Epithelial cell of esophagus (primary cell): ENCODE measurements at regions not wholly inside any gene's neighbourhood (a gene's known extent, or its start where the extent isn't known, plus 50 kb on each side); places are given as distances from the start of the nearest gene placed in this dataset.

Experiments
- DNase-seq: peaks from one replicate; pipeline ENCODE4 v3.0.0; 2010; ENCODE audit warnings: low read depth
- H3K4me3 ChIP-seq: 2 replicates; pipeline ENCODE4 v1.5.1; 2011; ENCODE audit warnings: mild to moderate bottlenecking, low read length, control low read depth
- TF ChIP-seq, protein P1 (sequence below): IDR thresholded peaks from 2 replicates; pipeline ENCODE4 v1.5.1; 2011; ENCODE audit warnings: low read depth, mild to moderate bottlenecking, low read length, control low read depth, inconsistent platforms; ENCODE audit not compliant: insufficient read depth; ENCODE audit errors: missing control alignments

DNA sequence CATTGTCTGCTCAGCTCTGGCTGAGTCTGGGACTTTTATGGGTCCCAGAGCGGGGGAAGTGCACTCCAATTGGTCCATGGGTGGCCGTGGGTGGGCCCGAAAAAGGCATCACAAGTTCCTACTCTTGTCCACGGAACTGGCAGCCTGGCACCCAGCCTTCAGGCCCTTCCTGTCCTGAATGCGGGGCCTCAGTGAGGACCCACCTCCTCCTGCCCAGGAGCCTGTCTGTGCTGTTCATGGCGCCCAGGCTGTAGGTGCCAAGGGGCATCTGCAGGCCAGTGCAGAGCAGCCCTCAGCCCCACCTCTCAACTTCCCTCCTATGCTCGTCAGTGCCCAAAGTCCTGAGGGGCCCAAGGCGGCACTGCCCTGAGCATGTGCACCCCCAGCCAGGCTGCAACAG lies 411.7 kb upstream of the KIRREL3 start:
- DNase-seq, result no peak
- TF ChIP-seq, protein P1, sequence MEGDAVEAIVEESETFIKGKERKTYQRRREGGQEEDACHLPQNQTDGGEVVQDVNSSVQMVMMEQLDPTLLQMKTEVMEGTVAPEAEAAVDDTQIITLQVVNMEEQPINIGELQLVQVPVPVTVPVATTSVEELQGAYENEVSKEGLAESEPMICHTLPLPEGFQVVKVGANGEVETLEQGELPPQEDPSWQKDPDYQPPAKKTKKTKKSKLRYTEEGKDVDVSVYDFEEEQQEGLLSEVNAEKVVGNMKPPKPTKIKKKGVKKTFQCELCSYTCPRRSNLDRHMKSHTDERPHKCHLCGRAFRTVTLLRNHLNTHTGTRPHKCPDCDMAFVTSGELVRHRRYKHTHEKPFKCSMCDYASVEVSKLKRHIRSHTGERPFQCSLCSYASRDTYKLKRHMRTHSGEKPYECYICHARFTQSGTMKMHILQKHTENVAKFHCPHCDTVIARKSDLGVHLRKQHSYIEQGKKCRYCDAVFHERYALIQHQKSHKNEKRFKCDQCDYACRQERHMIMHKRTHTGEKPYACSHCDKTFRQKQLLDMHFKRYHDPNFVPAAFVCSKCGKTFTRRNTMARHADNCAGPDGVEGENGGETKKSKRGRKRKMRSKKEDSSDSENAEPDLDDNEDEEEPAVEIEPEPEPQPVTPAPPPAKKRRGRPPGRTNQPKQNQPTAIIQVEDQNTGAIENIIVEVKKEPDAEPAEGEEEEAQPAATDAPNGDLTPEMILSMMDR, result no peak

DNA sequence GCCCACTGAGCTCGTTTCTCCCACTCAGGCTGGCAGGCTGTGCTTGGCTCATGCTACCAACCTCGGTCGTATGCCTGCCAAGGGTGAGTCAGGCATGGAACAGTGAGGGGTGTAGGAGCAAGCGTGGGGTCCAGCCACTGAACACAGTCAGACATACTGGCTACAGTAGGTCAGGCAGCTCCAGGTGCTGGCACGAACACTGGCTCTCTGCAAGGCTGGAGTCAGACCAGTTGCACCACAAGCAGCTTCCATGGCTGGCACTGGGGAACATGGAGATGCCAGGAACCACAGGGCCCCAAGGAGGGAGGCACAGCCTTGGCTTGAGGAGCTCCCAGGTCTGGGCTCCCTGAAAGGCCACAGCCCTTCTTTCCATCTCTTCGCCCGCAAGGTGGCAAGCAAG lies 410.7 kb upstream of the KIRREL3 start:
- DNase-seq, result no peak
- TF ChIP-seq, protein P1, result no peak
- no peak overlapping the region for H3K4me3 ChIP-seq

More for the DNA sequence above, 411.7 kb upstream of the KIRREL3 start:
- H3K4me3 ChIP-seq, result no peak overlapping the region

DNA sequence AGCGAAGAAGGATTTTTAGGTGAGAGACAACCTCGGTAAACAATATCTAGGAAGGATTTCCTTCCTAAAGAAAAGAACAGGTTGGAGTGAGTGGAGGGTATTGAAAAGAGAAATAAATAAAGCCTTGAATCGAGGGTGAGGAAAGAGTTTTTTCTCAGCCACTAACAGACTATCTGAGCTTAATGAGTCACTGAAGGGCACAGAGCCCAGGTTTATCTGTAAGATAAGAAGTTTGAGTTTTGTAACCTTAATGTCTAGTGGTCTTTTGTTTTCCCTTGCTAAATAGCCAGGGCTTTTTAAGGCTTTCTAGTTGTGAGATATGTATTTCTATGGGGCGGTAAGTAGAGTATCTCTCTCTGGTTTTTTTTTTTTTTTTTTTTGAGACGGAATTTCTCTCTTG lies 394.5 kb upstream of the KIRREL3 start:
- H3K4me3 ChIP-seq, result no peak overlapping the region
- TF ChIP-seq, protein P1, result no peak
- no peak for DNase-seq

DNA sequence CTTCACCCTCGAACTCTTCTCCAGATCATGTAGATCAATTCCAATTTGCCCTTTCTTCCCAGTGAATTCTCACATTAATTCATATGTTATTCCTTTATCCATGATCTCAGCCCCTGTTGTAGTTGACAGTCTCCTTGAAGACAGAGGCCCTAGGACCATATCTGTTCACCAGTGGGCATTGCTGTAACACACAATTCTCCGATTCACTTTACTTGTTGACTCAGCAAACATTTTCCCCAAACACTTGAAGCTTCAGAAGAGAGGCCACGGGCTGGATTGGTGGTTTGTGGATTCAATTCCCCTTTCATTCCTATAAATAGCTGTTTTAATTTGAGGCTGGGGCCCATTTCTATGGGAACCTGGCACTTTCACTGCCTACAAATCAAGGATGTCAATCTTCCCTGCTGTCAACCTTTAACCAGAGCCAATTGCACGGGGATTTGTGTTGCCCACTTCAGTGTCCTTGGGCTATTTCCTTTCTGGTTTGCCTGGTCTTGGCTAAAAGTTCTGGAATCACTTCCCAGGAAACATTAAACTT lies 393.0 kb upstream of the KIRREL3 start:
- DNase-seq, result no peak

DNA sequence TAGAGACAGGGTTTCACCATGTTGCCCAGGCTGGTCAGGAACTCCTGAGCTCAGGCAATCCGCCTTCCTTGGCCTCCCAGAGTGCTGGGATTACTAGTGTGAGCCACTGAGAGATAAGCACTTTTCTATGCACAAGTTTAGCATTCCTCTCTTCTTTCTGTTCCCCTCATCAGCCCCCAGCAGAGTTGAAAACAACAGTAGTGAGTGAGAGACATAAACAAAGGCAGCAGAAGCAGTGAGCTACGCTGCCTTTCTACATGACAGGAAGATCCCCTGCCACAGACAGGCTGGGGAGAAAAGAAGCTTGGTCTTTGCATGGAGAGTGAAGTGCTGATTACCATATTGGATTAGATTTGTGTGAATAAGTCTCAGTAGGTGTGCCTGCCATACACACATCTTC lies 392.0 kb upstream of the KIRREL3 start:
- H3K4me3 ChIP-seq, result no peak overlapping the region
- TF ChIP-seq, protein P1, result no peak
- DNase-seq, result no peak

More for the DNA sequence above, 393.0 kb upstream of the KIRREL3 start:
- TF ChIP-seq, protein P1, result no peak
- H3K4me3 ChIP-seq, result no peak overlapping the region

DNA sequence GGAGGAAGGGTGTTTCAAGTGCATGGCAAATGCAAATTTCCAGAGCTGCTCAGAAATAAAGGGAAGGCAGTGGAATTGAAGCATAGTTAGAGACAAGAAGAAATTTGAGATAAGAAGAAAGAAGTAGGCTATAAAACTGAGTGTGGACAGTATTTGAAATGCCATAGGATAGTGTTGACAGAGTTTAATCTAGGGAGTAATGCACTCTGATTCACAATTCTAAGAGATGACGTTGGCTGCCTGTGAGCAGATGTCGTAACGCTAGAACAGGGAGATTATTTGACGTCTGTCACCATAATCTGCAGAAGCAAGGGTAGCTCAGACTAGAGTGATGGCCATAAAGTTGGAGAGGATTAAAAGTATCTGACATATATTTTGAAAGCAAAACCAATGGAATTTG lies 389.9 kb upstream of the KIRREL3 start:
- no peak for DNase-seq
- H3K4me3 ChIP-seq, result no peak overlapping the region
- TF ChIP-seq, protein P1, result no peak

DNA sequence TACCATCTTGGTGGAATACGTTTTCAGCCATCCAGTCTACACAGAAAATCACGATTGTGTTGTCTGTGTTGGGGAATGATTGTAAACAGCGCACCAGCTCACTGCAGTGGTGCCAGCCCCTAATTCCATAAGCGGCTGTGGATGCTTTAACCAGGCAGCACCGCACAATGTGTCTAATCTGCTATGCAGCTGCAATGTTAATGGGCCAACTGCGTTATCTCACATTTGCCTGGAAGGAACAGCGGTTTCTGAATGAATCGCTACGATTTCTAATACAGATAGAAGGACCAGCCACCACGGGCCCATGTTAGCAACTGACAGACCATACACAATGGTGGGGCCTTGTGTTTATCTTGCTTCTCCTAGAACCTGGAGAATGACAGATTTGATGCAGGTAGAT lies 384.5 kb upstream of the KIRREL3 start:
- TF ChIP-seq, protein P1, result no peak
- no peak for DNase-seq
- H3K4me3 ChIP-seq, result no peak overlapping the region
